ENCODE measurements at regions not wholly inside any gene's neighbourhood (a gene's known extent, or its start where the extent isn't known, plus 50 kb on each side); places are given as distances from the start of the nearest gene placed in this dataset.

GRCh38 chr13:99729745-99730144 is 228.5 kb downstream of the TM9SF2 start:
- no peak overlapping the region for H3K14ac ChIP-seq (ENCODE audit: insufficient read length)
- H3K27ac ChIP-seq (ENCODE audit: low read depth, low read length) = no peak overlapping the region
- TF ChIP-seq FOSL1 (IDR thresholded peaks at IDR 0.05; ENCODE audit: insufficient read depth, low read depth, low read length) (no peak), CHD2 (IDR thresholded peaks at IDR 0.05; ENCODE audit: low read length) (no peak), JUND (IDR thresholded peaks at IDR 0.05; ENCODE audit: low read length) (no peak), CREB1 (IDR thresholded peaks at IDR 0.05) (no peak), EP300 (IDR thresholded peaks at IDR 0.05; ENCODE audit: borderline replicate concordance in 1 of 2, low read depth in 2 of 2, low read length in 2 of 2) (no peak)
- H2BK12ac ChIP-seq (ENCODE audit: low read depth, low read length) = peak overlapping the region; percentile 96; the same call in 1 of the 2 replicates
- POLR2A ChIA-PET (ENCODE audit: partially characterized antibody) = interaction anchor here (1.1 kb wide), 1 partner anchor 11 kb away, joined by 4 read pairs; no protein-coding TSS in a partner anchor
- no peaks in the 10 kb centered on the region for H3K27me3 ChIP-seq (replicated peaks in 1 of 4; ENCODE audit: control insufficient read depth in 3 of 4, extremely low read depth in 1 of 4, insufficient read depth in 3 of 4, low read length in 3 of 4)
- H4K8ac ChIP-seq (ENCODE audit: extremely low read depth, insufficient read depth, low read length) = 0 out of 2 replicates have a peak overlapping the region, but pooled peaks have one; percentile 58
- no peak overlapping the region for H3K23ac ChIP-seq (ENCODE audit: insufficient read length)
- H3K4ac ChIP-seq (replicated peaks; ENCODE audit: insufficient read length, low read depth, low read length) = no peak overlapping the region
- H2BK15ac ChIP-seq (ENCODE audit: low read length) = peak overlapping the region; percentile 98
- no peak overlapping the region for H2BK120ac ChIP-seq (replicated peaks; ENCODE audit: low read depth, low read length)
- H2AK5ac ChIP-seq (ENCODE audit: low read depth, low read length) = peak overlapping the region; percentile 93
- no peaks in the 10 kb centered on the region for H3K79me2 ChIP-seq (ENCODE audit: control insufficient read depth in 1 of 2, insufficient read depth in 2 of 2, low read length in 2 of 2)
- DNase-seq (ENCODE audit: low read depth in 1 of 2, low spot score in 2 of 2) = no peak
- H4K5ac ChIP-seq (ENCODE audit: insufficient read length, low read depth, low read length) = no peak overlapping the region
- H4K20me1 ChIP-seq (replicated peaks in 1 of 2; ENCODE audit: control insufficient read depth in 1 of 2, insufficient read depth in 2 of 2, low read length in 2 of 2) = no peaks in the 10 kb centered on the region
- H4K91ac ChIP-seq (replicated peaks; ENCODE audit: insufficient read length, low read length) = peak overlapping the region; percentile 83
- H3K9me3 ChIP-seq (ENCODE audit: insufficient read depth in 2 of 2, low read depth in 1 of 2, low read length in 1 of 2) = no peaks in the 10 kb centered on the region
- FAIRE-seq = no peak
- H3K36me3 ChIP-seq (ENCODE audit: control insufficient read depth in 2 of 4, insufficient read depth in 4 of 4, low read length in 3 of 4) = no peaks in the 10 kb centered on the region
- CTCF ChIA-PET (ENCODE audit: partially characterized antibody) = interaction anchor here (0.7 to 1.2 kb wide), 3 partner anchors 9 to 343 kb away, joined by 3 to 5 read pairs (median 3); no protein-coding TSS in a partner anchor
- peaks cover 9 to 34% (median 22%) of the 10 kb centered on the region in 4 experiments for H3K4me1 ChIP-seq (replicated peaks in 1 of 4; ENCODE audit: control insufficient read depth in 3 of 4, insufficient read depth in 4 of 4, low read length in 3 of 4)
- H3K79me1 ChIP-seq (ENCODE audit: low read depth, low read length) = 0 out of 2 replicates have a peak, but pooled peaks cover 2% of the 10 kb centered on the region
- H3K56ac ChIP-seq (replicated peaks; ENCODE audit: insufficient read length, low read depth, low read length) = no peak overlapping the region
- 95% methylated on average over 16 of the region's 16 CpGs; no CpG with 5 or more reads in 1 of the 2 experiments for WGBS, 2 experiments (ENCODE audit: extremely low coverage in 1 of 2, insufficient coverage in 1 of 2, insufficient read length in 1 of 2, insufficient replicate concordance in 2 of 2, low coverage in 1 of 2, low lambda C conversion rate in 2 of 2, missing lambda C conversion rate in 1 of 2)
- peak overlapping the region; percentile 83; the same call in 1 of the 2 replicates for H2BK5ac ChIP-seq (ENCODE audit: low read depth, low read length)
- H3K9ac ChIP-seq (replicated peaks in 1 of 4; ENCODE audit: extremely low read depth in 1 of 4, low read depth in 3 of 4, low read length in 3 of 4) = no peak overlapping the region; a peak in 1 of 7 replicates
- no peak overlapping the region for H2AFZ ChIP-seq (ENCODE audit: low read length)
- no peak overlapping the region for H3K4me2 ChIP-seq (ENCODE audit: insufficient read depth in 1 of 2, low read depth in 2 of 2, low read length in 2 of 2)
- peak overlapping the region; percentile 40; the same call in 1 of the 2 replicates for H3K18ac ChIP-seq (ENCODE audit: extremely low read depth, low read length)
- H2BK20ac ChIP-seq (ENCODE audit: low read length) = peak overlapping the region; percentile 76
- no peaks in the 10 kb centered on the region for H3K23me2 ChIP-seq (ENCODE audit: low read depth, low read length)
- no peak overlapping the region for H3K4me3 ChIP-seq (ENCODE audit: extremely low read depth in 1 of 4, insufficient read depth in 2 of 4, low read depth in 3 of 4, low read length in 4 of 4)

Data from H1 (cell line).